ENCODE measurements at regions not wholly inside any gene's neighbourhood (a gene's known extent, or its start where the extent isn't known, plus 50 kb on each side); places are given as distances from the start of the nearest gene placed in this dataset.

DNA sequence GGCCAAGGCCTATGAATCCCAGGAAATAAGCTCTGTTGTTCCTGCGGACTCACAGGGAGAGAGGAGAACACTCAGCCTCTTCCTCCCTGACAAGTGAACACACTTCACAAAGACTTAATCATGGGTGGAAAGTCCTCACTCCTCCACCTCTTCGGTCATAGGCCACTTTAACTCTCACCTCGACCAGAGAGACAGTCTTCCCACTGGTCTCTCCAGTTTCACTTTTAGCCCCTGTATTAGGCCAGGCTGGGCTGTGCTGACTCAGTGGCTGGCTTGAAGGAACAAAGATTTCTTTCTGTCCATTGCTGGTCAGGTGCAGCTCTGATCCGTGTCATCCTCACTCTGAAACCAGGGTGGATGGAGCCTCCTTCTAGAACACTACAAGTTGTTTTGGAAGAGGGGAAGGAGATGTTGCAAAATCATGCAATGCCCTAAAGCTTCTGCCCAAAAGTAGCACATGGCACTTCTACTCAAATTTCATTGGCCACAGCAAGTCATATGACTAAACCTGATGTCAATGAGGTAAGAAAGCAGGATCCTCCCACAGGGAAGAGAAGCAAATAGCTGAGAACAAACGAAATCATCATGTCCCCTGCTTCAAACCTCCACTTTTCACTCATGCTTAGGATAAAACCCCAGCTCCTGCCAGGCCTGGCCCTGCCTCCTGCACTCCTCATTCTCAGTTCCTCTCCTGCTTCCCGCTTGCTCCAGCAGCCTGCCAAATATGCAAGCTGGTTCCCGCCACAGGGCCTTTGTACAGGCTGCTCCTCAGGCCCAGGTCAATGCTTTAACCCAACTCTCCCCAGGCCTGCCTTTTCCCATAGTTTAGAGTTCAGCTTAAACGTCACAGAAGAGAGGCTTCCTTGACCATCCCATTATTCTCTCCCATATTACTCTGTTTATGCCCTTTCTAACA lies 150.5 kb upstream of the RUNX3 start:
- no peak for DNase-seq

DNA sequence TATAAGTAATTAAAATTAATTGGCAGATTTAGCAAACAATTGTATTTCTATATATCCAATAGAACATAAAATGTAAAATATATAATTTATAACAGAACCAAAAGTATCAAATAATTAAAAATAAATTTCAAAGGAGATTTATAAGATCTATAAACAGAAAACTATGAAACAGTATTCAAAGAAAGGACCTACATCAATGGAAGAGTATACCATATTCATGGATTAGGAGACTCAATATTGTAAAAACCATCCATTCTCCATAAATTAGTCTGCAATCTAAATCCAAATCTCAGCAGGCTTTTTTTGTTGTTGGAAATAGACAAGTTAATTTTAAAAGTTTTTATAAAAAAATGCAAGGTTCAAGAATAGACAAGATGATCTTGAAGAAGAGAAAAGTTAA lies 149.0 kb upstream of the RUNX3 start:
- no peak for DNase-seq

DNA sequence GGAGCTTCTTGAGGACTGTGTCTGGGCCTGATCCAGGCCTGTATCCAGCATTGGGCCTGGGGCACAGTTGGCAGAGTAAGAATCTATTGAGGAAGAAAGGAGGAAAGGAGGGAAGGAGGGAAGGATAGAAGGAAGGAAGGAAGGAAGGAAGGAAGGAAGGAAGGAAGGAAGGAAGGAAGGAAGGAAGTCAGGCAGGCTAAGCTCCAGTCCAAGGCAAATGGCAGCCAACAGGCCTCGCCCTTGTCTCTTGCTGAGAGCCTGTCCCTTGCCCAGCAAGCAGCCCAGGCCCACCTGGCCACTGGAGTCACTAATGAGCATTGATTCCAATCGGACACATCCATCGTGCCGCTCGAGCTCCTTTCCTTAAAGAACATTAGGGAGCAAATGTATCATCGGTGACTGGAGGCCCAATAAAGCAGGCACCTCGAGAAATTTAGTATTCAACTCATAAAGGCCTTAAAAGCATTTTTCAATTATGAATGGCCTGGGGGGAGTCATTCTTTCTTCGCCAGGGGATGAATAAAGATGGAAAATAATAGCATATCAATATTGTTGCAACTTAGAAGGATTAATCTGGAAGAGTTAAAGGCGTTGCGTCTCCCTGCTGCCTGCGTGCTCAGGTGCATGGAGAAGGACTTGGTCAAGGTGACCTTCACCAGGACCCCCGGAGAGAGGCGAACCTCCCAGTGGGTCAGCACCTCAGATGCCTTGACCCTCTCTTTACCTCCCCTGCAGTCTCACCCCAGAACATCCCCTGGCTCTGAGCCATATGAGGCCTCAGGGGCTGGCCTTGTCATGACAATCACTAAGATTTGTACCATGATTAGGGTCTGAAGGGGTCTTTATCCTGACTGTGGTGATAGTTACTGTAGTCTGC lies 144.5 kb upstream of the RUNX3 start:
- DNase-seq = no peak

DNA sequence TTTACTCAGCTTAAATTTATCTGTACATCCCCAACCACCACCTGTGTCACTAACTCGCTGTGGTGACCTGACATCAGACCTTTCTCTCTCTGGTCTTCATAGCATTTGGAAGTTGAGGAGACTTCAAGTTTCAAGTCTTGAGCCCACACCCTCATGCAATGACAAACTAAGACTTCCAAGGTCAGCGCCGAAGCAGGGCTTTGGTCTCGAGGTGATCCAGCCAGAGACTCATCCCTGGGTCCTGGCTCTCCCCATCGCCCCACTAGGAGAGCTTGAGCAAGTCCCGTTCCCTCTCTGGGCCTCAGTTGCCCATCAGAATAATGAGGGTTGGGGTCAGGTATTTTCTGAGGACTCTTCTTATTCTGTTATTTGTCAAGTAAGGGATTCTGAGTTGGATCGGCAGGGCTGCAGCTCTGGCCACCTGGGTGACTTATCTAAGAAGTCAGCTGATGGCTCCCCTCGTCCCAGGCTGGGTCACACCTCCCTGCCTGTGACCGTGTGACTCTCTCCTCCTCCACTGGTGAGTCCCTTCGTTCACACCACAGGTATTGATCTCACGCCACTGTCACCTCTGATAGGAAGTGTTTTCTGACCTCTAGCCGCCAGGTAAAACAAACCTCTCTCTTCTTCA lies 143.7 kb upstream of the RUNX3 start:
- DNase-seq = no peak

DNA sequence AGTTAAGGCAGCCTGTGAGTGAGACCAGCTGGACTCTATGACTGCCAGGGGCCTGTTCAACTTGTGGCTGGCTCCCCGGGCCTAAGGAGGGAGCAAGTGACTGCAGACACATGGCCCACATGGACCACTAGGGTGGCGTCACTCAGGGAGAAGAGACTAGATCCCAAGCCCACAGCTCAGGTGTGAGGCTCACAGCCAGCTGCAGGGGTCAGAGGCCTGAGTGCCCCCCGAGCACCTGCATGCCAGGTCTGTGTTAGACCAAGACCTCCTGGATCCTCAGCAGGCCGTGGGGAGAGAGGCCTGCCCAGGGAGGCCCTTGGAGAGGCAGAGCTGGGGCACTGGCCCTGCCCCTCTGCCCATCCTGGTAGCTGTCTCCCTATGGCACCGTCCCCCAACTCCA lies 142.4 kb upstream of the RUNX3 start:
- no peak for DNase-seq

DNA sequence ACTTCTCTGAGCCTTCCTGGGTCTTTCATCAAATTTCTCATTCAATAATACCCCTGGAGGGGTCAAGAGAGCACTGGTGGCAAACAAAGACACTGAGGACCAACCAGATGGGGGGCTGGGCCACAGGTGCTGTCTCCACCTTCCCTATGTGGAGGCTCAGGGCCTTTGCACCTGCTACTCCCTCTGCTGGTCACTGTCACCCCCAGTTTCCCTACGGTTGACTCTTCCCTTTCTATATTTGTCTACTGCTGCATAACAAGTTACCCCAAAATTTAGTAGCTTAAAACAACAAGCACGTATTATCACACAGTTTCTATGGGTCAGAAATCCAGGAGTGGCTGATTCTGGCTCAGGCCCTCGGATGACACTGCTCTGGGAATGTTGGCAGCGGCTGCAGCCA lies 138.8 kb upstream of the RUNX3 start:
- DNase-seq = no peak

DNA sequence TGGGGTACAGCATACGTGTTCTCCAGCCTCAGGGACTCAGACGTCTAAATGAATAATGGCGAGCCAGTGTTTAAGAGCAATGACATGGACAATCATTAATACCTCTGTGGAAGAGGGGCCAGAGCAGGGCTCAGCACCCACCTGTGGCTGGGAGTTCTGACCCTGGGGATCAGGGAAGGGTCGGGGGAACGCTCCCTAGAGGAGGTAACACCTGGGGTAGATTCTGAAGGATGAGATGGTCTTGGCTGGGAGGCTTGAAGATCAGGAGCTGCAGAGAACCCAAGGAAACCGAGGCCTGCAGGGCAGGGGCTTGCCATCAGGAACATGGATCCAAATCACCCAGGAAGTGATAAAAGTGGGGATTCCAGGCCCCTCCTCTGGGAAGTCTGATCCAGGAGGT lies 138.2 kb upstream of the RUNX3 start:
- no peak for DNase-seq

DNA sequence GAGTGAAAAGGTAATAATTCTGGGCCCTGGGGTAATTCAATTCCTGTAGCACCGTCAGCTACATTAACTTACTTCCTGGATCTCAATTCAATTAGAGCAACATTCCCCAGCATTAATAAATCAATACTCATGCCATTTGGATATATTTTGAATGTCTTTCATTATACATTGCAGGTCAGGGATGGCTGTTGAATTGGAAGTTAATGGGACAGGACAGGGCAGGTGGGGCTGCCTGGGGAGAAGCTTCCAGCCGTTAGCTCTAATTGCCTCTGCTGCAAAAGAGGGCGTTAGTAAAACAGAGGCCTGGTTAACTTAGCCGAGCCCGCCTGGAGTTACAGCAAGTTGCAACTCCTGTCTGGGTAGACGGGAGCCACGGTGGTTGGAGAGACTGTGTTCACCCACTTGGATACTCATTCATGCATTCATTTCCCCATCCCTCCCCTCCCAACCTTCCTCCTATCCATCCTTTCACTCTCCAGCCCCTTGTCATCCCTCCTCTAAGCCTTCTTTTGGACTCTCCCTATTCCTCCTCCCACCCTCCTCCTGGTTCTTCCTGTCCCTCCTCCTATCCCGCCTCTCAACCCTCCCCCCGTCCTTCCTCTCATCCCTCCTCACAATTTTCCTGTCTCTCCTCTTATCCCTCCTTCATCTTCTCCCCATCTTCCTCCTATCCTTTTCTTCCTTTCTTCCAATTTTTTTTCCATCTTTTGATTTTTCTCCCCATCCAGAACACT lies 137.6 kb upstream of the RUNX3 start:
- DNase-seq = no peak

DNA sequence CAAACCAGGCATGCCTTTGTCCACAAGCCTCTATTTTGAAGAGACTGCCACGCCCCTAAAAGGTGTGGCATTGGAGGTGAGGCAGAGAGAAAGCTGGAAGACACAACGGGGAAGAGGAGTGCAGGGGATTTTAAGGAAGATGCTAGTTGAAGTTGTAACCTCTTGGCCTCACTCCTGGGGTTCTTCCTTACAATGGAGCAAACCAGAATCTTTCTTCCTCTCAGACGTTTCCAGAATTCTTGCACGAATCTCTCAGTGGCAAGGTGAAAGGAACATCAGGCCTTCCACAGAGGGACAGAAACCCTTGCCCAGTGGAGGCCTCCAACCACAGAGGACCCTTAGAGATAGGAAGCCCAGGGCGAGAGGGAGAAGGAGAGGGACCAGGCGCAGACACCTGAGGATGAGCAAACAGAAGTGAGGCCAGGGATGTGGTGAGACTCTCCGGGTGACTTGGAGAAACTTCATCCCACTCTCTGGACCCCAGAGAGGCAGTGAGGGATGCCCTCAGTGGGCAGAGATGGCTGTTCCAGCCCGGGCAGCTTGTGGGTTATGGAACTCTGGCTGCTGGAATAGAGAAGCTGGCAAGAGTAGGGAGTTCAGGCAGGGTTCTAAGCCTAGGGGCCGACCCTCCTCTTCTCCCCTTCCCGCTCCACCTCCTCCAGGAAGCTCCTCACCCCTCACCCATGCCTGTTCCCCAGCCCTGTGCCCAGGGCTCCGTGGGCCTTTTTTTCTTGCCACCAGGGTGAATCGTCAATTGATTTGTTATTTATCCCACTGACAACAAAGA lies 136.8 kb upstream of the RUNX3 start:
- no peak for DNase-seq

DNA sequence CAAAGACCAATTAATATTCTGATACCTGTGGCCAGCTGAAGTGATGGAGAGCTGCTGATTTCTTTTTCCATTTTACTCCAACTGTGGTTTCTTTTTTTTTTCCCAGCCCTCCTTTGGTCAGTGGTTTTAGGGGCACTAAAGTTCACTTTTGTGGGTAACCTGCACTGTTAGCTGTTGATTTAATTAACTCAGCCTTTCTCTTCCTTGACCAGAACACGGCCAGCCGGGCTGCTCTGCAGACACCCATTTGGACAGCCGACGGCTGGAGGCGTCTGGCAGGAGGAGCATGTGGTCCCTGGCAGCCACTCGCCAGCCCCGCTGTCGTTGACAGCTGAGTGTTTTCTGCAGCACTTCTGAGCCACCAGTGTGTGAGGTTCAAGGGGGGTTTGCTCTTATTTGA lies 136.2 kb upstream of the RUNX3 start:
- no peak for DNase-seq

DNA sequence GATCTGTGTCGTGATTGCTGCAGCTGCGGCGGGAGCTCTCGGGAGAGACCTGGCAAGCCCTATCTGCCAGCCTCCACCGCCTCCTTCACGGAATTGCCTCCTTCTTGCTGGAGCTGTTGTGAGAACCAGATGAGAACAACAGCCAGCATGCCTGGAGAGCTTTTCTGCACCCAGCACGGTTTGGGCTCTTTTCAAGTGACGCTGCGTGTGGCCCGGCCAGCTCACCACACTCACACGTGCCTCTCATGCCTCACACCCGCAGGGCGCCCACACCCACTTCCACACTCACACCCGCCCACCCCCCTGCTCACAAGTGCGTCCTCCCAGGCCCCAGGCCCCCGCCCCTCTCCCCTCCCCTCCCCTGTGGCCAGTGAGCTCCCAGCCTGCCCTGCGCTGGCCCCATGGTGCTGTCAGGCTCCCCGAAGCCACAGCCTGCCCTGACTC lies 135.7 kb upstream of the RUNX3 start:
- no peak for DNase-seq

DNA sequence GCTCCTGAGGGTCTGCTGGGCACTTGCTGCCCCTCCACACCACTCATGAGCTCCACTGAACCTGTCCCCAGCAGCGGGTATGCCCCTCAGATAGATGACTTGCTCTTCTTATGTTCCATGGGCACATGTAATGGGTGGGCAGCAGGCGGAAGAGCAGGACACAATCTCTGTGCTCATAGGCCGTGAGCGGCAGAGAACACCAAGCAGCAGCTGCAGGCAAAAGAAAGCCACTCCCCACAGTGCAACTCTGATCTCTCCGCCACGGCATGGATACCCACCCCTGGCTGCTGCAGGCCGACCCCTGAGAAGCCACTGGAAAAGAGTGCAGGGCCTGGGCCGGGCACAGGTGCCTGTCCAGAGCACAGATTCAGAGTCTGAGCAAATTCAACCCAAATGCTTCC lies 135.2 kb upstream of the RUNX3 start:
- DNase-seq = no peak

DNA sequence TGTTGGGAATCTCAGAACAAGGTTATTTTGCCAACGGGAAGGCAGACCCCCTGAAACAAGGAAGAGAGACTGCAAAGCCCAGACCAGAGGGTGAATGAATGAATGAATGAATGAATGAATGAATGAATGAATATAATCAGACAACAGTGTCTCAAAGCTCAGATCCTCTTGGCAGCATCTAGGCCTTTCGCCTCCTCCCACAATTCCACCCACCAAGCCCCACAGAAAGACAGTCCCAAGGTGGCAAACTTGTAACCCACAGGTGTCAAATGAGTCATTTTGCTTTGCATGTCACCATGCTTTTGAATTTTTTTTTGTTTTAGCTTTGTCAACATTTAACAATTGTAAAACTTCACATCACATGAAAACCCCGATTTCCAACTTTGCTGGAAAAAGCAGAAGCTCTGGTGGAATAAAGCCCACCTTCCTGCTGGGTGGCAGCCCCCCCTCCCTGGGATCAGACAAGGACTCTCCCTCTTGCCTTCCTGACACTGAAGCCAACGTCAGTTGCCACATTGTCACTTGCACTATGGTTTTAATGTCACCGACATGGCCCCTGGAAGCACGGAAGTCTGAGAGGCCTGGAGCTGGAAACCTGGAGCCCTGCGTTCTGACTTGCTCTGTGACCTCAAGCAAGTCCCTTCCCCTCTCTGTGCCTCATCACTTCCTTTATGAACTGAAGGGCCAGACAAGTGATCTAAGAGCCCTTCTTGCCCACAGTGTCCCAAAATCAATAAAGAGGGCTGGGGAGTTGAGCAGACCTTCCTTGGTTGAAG lies 134.6 kb upstream of the RUNX3 start:
- DNase-seq = no peak

DNA sequence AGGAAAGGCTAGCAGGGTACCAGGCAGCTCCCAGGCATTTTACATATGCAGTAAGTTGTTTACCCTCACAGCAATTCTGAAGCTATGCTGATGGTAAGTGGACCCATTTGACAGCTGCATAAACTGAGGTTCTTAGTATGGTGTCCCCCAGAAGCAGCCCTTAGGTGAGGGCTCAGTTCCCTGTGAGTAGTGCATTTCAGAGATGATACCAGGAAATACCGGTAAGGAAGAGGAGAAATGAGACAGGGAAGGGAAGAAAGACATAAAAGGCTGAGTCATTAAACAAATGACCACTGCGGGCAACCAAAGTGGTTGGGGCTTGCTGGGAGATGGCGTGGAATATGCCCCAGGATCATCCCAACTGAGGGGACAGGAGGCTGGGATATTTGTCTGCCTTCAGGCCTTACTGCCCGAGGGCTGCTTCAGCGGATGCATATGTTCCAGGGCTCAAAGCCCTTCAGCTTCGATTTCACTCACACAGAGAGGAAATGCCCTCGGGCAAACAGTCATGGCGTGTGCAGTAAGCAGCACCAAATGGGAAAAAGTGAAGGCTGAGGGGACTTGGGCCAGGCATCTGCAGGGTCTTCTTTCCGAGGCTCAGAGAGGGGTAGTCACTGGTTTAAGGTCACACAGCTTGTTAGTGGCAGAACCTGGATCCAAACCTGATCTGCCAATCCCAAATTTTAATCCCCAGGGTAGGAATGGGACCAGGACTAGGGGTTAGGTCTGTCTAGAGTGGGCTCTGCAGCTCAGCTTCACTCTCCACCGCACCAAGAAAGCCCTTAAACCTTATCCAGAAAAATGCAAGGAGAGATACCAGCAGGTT lies 133.7 kb upstream of the RUNX3 start:
- no peak for DNase-seq

DNA sequence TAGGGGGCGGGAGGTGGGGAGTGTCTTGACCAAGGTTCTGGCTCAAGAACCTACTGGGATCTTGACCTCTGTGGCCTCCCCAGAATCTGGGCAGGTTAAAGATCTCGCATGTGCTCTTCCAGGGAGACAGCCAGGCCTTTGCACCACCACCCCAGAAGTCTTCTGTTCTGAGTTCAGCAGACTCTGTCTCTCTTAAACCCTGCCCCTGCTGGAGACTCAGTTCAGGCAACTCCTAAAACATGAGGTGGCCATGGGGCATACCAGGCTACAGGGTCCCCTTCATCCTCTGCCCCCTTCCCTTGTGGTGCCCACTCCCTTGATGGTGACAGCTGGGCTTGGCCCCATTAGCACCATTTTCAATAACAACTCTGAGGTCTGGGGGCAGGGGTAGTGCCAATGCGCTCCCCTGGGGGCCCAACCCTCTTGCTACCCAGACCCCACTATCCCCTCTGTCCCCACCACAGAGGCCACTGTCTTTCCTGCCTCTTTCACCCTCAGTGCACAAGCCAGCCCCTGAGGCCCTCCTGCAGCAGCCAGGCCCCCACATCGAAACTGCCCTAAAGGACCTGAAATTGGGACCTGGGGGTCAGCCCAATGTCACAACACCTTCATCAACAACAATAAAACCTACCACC lies 132.7 kb upstream of the RUNX3 start:
- no peak for DNase-seq

DNA sequence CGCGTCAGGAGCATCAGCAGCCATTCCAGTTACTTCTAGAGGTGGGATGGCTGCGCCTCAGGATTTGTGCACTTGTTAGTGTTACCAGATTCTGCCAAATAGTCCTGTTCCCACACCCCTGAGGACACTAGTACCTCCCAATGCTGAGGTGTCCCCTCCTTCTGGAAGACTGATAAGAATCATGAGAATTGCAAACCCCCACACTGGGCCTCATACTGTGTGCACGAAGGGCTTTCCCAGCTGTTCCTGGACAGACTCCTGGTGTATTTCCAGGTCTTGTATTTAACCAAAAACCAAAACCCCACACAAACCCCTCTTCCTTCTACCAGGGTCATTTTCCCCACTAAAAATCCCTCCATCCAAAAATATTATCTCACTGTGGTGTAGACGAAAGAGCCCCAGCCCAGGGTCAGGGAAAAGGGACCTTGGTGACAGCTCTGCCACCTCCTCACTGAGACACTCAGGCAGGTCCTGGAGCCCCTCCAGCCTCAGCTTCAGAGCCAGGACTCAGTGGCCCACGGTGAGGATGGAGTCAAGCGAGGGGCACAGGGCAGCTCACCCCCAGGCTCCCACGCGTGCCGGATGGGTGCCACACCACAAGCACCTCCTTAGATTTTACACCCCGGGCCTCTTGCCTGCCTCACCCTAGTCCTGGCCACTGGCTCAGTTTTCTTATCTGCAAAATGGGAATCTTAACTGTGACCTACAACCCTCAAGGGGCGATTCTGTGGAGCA lies 131.4 kb upstream of the RUNX3 start:
- no peak for DNase-seq

DNA sequence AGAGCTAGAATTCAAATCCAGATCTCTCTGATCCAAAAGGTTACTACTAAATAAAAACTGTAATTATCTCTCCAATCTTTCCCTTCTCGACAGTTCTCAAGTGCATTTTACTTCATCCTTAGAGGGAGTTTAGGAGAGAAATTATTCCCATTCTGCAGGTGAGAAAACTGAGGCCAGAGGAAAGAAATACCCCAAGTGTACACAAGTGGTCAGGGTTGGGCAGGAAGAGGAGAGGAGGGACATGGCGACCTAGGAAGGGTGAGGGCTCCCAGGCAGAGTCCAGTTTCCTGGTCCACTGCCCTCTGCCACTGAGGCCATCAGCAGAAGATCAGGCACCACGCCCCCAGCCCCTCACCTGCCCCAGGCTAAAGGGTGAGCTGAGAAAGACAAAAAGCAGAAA lies 127.1 kb upstream of the RUNX3 start:
- DNase-seq = no peak

DNA sequence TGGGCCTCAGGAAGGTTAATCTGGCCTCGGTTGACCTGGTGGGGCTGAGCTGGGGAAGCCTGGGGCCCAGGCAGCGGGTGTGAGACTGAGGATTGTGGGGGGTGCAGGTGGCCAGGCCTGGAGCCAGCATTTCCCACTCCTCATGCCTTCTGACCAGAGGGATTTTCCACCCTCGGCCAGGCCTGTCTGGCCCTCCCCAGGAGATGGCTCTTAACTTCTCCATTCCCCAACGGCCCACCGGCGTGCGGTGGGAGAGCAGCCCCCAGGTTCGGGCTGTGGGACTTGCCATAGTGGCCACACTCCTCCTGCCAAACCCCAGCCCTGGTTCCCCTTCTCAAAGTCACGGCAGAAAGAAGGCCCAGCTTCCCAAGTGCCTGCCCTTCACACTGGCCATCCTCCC lies 126.5 kb upstream of the RUNX3 start:
- DNase-seq = no peak

DNA sequence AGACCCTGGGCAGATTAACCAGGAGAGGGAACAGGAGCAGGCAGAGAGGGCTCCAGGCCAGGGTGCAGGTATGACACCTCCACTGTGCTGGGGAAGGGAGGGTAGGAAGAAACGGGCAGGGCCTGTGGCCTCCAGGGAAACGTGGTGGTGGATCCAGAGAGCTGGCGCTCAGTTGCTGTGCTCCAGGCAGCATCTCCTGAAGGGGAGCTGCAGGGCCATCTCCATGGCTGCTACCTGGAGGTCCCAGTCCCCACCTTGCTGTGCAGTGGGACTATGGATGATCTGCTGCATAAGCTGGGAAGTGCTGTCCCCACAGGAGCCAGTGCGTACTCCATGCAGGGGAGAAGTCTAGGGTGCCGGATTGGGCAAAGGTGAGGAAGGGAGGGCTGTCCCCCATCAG lies 125.9 kb upstream of the RUNX3 start:
- no peak for DNase-seq

Data from DMS153 (cell line).